Esophagus muscularis mucosa (tissue), 4 donors: ENCODE measurements at regions not wholly inside any gene's neighbourhood (a gene's known extent, or its start where the extent isn't known, plus 50 kb on each side); places are given as distances from the start of the nearest gene placed in this dataset.

Experiments
- DNase-seq: peaks from one replicate; pipeline ENCODE4 v3.0.0-alpha.2; 2017; ENCODE audit errors: extremely low spot score
- H3K27ac ChIP-seq, 4 donors: fragments of 200-600 bp; sonication (generic); replicated peaks in 1 of 4; 1 replicate in 3 of 4; 2 replicates in 1 of 4; pipeline ENCODE4 v1.5.1; 2016 to 2019; ENCODE audit warnings: mild to moderate bottlenecking in 1 of 4
- H3K27me3 ChIP-seq, 4 donors: fragments of 200-600 bp; sonication (generic); one replicate each; pipeline versions ENCODE4 v1.5.1 to v1.6.0; 2016 to 2019
- H3K36me3 ChIP-seq, 4 donors: fragments of 200-600 bp; sonication (generic); one replicate each; pipeline ENCODE4 v1.5.1; 2016 to 2019
- H3K4me1 ChIP-seq, 4 donors: fragments of 200-600 bp; sonication (generic); one replicate each; pipeline ENCODE4 v1.5.1; 2016 to 2019
- H3K4me3 ChIP-seq, 4 donors: fragments of 200-600 bp; sonication (generic); 1 replicate in 2 of 4; 2 replicates in 2 of 4; pipeline ENCODE4 v1.5.1; 2016 to 2019; ENCODE audit warnings: mild to moderate bottlenecking in 4 of 4, moderate library complexity in 1 of 4
- H3K9me3 ChIP-seq, 4 donors: fragments of 200-600 bp; sonication (generic); 1 replicate in 3 of 4; 2 replicates in 1 of 4; pipeline ENCODE4 v1.5.1; 2016 to 2019
- CTCF ChIP-seq, 3 experiments: fragments of 200-600 bp in 2 of 3; fragments of 450-650 bp in 1 of 3; sonication (generic) in 2 of 3; IDR thresholded peaks; one replicate each; pipeline ENCODE4 v1.5.1; 2017 to 2019; ENCODE audit warnings: antibody characterized with exemption in 3 of 3, mild to moderate bottlenecking in 2 of 3, moderate library complexity in 1 of 3
- EP300 ChIP-seq: sonication (generic); formaldehyde crosslinking; IDR thresholded peaks from one replicate; pipeline ENCODE4 v1.6.1; 2017; ENCODE audit warnings: antibody characterized with exemption
- POLR2A ChIP-seq: fragments of 450-650 bp; IDR thresholded peaks from one replicate; pipeline ENCODE4 v1.6.1; 2017; ENCODE audit warnings: antibody characterized with exemption, moderate library complexity, mild to moderate bottlenecking, low read depth
- POLR2AphosphoS5 ChIP-seq, 2 donors: sonication (generic); formaldehyde crosslinking; IDR thresholded peaks; one replicate each; pipeline ENCODE4 v1.6.1; 2017; ENCODE audit warnings: antibody characterized with exemption in 2 of 2
- whole genome bisulfite sequencing: methylation state at CpG from one replicate; pipeline ENCODE4 v1.1.5; 2018; 5-methylcytosine and 5-hydroxymethylcytosine counted together
- intact Hi-C: fragments of 100-400 bp; cut with DNase I; formaldehyde crosslinking; loops from one replicate; pipeline ENCODE4 v1.15.1; 2023

GRCh38 chr2:156647377-156648010 is 211.3 kb downstream of the GPD2 start:
- H3K4me1 ChIP-seq, result peaks cover 0 to 8% (median 6%) of the 10 kb centered on the region in 4 donors
- no peak overlapping the region for H3K4me3 ChIP-seq
- intact Hi-C loops, result no loop called here
- H3K27ac ChIP-seq, result no peak overlapping the region
- TF ChIP-seq POLR2AphosphoS5 (IDR thresholded peaks at IDR 0.05), result no peak
- no peak for TF ChIP-seq EP300
- no peak for TF ChIP-seq CTCF (IDR thresholded peaks at IDR 0.05)
- no peak for TF ChIP-seq POLR2A
- H3K27me3 ChIP-seq, result no peaks in the 10 kb centered on the region
- 89% methylated on average over 6 of the region's 6 CpGs for WGBS
- H3K9me3 ChIP-seq, result no peaks in the 10 kb centered on the region
- no peaks in the 10 kb centered on the region for H3K36me3 ChIP-seq
- no peak for DNase-seq

GRCh38 chr2:156648522-156648921 is 212.3 kb downstream of the GPD2 start:
- Histone ChIP-seq H3K9me3 (no peaks in the 10 kb centered on the region), H3K36me3 (no peaks in the 10 kb centered on the region), H3K4me1 (peaks cover 0 to 8% (median 6%) of the 10 kb centered on the region in 4 donors), H3K4me3 (no peak overlapping the region), H3K27me3 (no peaks in the 10 kb centered on the region), H3K27ac (no peak overlapping the region)
- intact Hi-C loops, result no loop called here
- DNase-seq, result no peak
- TF ChIP-seq EP300, result no peak
- no peak for TF ChIP-seq CTCF (IDR thresholded peaks at IDR 0.05)
- no peak for TF ChIP-seq POLR2AphosphoS5 (IDR thresholded peaks at IDR 0.05)
- no peak for TF ChIP-seq POLR2A

GRCh38 chr2:156649596-156649995 is 213.4 kb downstream of the GPD2 start:
- no peak for DNase-seq

GRCh38 chr2:156652691-156653090 is 216.5 kb downstream of the GPD2 start:
- Histone ChIP-seq H3K9me3 (no peaks in the 10 kb centered on the region), H3K36me3 (no peaks in the 10 kb centered on the region), H3K4me3 (no peak overlapping the region), H3K4me1 (peaks cover 0 to 8% (median 6%) of the 10 kb centered on the region in 4 donors), H3K27me3 (no peaks in the 10 kb centered on the region), H3K27ac (no peak overlapping the region)
- no peak for DNase-seq
- intact Hi-C loops, result no loop called here
- TF ChIP-seq CTCF (IDR thresholded peaks at IDR 0.05) (no peak), POLR2AphosphoS5 (IDR thresholded peaks at IDR 0.05) (no peak), EP300 (no peak), POLR2A (no peak)

More at GRCh38 chr2:156649596-156649995, 213.4 kb downstream of the GPD2 start:
- WGBS, result 50% methylated on average over 1 of the region's 1 CpG
- Histone ChIP-seq H3K36me3 (no peaks in the 10 kb centered on the region), H3K9me3 (no peaks in the 10 kb centered on the region), H3K4me1 (peaks cover 0 to 8% (median 6%) of the 10 kb centered on the region in 4 donors), H3K27me3 (no peaks in the 10 kb centered on the region), H3K27ac (no peak overlapping the region), H3K4me3 (no peak overlapping the region)
- intact Hi-C loops, result no loop called here
- TF ChIP-seq POLR2AphosphoS5 (IDR thresholded peaks at IDR 0.05), result no peak
- no peak for TF ChIP-seq EP300
- TF ChIP-seq CTCF (IDR thresholded peaks at IDR 0.05), result no peak
- TF ChIP-seq POLR2A, result no peak

- H3K36me3 ChIP-seq, result no peaks in the 10 kb centered on the region
- intact Hi-C loops, result no loop called here
- H3K4me3 ChIP-seq, result no peak overlapping the region
- peaks cover 0 to 8% (median 6%) of the 10 kb centered on the region in 4 donors for H3K4me1 ChIP-seq
- H3K9me3 ChIP-seq, result no peaks in the 10 kb centered on the region
- TF ChIP-seq POLR2AphosphoS5 (IDR thresholded peaks at IDR 0.05), result no peak
- no peak for TF ChIP-seq CTCF (IDR thresholded peaks at IDR 0.05)
- TF ChIP-seq EP300, result no peak
- no peak for TF ChIP-seq POLR2A
- no peak for DNase-seq
- H3K27me3 ChIP-seq, result no peaks in the 10 kb centered on the region
- H3K27ac ChIP-seq, result no peak overlapping the region
Observed at GRCh38 chr2:156653675-156654074, 217.5 kb downstream of the GPD2 start.
